CD4-positive, alpha-beta T cell (primary cell): ENCODE measurements at regions not wholly inside any gene's neighbourhood (a gene's known extent, or its start where the extent isn't known, plus 50 kb on each side); places are given as distances from the start of the nearest gene placed in this dataset.

Experiments
- ATAC-seq: fragments of 200-7000 bp; cut with Tn5 transposase; one replicate; pipeline ENCODE4 v1.10.0; 2022; ENCODE audit warnings: mild to moderate bottlenecking; ENCODE audit not compliant: poor library complexity
- CTCF ChIA-PET: fragments of 350-600 bp; sonication (Branson Sonifier 250); formaldehyde crosslinking; loops from one replicate; lab custom pipeline; 2021; ENCODE audit warnings: antibody characterized with exemption, inconsistent platforms; lab: Charles Lee
- POLR2A ChIA-PET: fragments of 350-600 bp; sonication (Branson Sonifier 250); formaldehyde crosslinking; loops from one replicate; lab custom pipeline; 2021; ENCODE audit warnings: antibody characterized with exemption, inconsistent platforms; lab: Charles Lee
- DNase-seq, 14 experiments: peaks; one replicate each; pipeline ENCODE4 v3.0.0-alpha.2; 2013 to 2020; ENCODE audit warnings: mixed read lengths in 2 of 14
- H3K27ac ChIP-seq, 2 donors: one replicate each; pipeline versions ENCODE4 v1.5.1 to v1.7.0; 2013; ENCODE audit warnings: low read length in 2 of 2, low read depth in 1 of 2, mild to moderate bottlenecking in 1 of 2
- H3K27me3 ChIP-seq, 2 experiments: 1 replicate in 1 of 2; 2 replicates in 1 of 2; pipeline versions ENCODE4 v1.6.1 to v1.7.0; 2013; ENCODE audit warnings: low read length in 2 of 2, control low read depth in 1 of 2, mild to moderate bottlenecking in 1 of 2, moderate library complexity in 1 of 2; ENCODE audit not compliant: insufficient read depth in 2 of 2, control insufficient read depth in 1 of 2
- H3K36me3 ChIP-seq: one replicate; pipeline ENCODE4 v1.6.1; 2013; ENCODE audit warnings: low read length, control low read depth; ENCODE audit not compliant: insufficient read depth
- H3K4me1 ChIP-seq: one replicate; pipeline ENCODE4 v1.6.1; 2013; ENCODE audit warnings: low read length, control low read depth; ENCODE audit not compliant: insufficient read depth
- H3K4me3 ChIP-seq: one replicate; pipeline ENCODE4 v1.5.1; 2013; ENCODE audit warnings: mild to moderate bottlenecking, low read length, moderate library complexity
- H3K9me3 ChIP-seq, 2 experiments: 1 replicate in 1 of 2; 2 replicates in 1 of 2; pipeline versions ENCODE4 v1.6.1 to v1.7.0; 2013; ENCODE audit warnings: low read length in 2 of 2, mild to moderate bottlenecking in 2 of 2, control low read depth in 1 of 2, moderate library complexity in 1 of 2; ENCODE audit not compliant: control insufficient read depth in 1 of 2, insufficient read depth in 1 of 2
- H3K27ac Mint-ChIP-seq: one replicate; pipeline ENCODE4 v1.8.0; 2020; ENCODE audit warnings: mixed read lengths
- H3K27me3 Mint-ChIP-seq: one replicate; pipeline ENCODE4 v1.8.0; 2021; ENCODE audit warnings: mixed read lengths
- H3K36me3 Mint-ChIP-seq: one replicate; pipeline ENCODE4 v1.8.0; 2021; ENCODE audit warnings: low read depth, mixed read lengths
- H3K4me1 Mint-ChIP-seq: one replicate; pipeline ENCODE4 v1.8.0; 2021; ENCODE audit warnings: low read depth, mixed read lengths
- H3K4me3 Mint-ChIP-seq: one replicate; pipeline ENCODE4 v1.8.0; 2020; ENCODE audit warnings: mild to moderate bottlenecking, mixed read lengths
- H3K9me3 Mint-ChIP-seq: one replicate; pipeline ENCODE4 v1.8.0; 2020; ENCODE audit warnings: mixed read lengths
- CTCF ChIP-seq: fragments of 200-600 bp; IDR thresholded peaks from one replicate; pipeline ENCODE4 v1.8.0; 2022; ENCODE audit warnings: antibody characterized with exemption, mild to moderate bottlenecking
- intact Hi-C, 2 experiments: fragments of 100-400 bp; cut with DNase I in 1 of 2; cut with micrococcal nuclease in 1 of 2; formaldehyde crosslinking; loops; one replicate each; pipeline versions ENCODE4 v1.15.1 to v1.9.0; 2023 to 2025; cut with DNase I, micrococcal nuclease

GRCh38 chr11:70908223-70908622, 344.2 kb downstream of the SHANK2 start:
- no peak for ATAC-seq
- Mint-ChIP-seq H3K4me3 (no peak overlapping the region), H3K36me3 (no peaks in the 10 kb centered on the region), H3K27me3 (peaks cover 22% of the 10 kb centered on the region), H3K9me3 (no peaks in the 10 kb centered on the region), H3K4me1 (no peaks in the 10 kb centered on the region), H3K27ac (no peak overlapping the region)
- Histone ChIP-seq H3K27me3 (peaks cover 2 to 4% of the 10 kb centered on the region in 2 experiments), H3K27ac (no peak overlapping the region), H3K4me1 (no peaks in the 10 kb centered on the region), H3K9me3 (peaks cover 0 to 26% of the 10 kb centered on the region in 2 experiments), H3K4me3 (no peak overlapping the region), H3K36me3 (no peaks in the 10 kb centered on the region)
- TF ChIP-seq CTCF = no peak
- intact Hi-C loops = no loop called here
- ChIA-PET CTCF (no interaction called here), POLR2A (no interaction called here)
- no peak for DNase-seq

- Histone ChIP-seq H3K4me3 (no peak overlapping the region), H3K9me3 (peaks cover 0 to 19% of the 10 kb centered on the region in 2 experiments), H3K36me3 (no peaks in the 10 kb centered on the region), H3K27ac (no peak overlapping the region), H3K27me3 (peaks cover 2 to 4% of the 10 kb centered on the region in 2 experiments), H3K4me1 (no peaks in the 10 kb centered on the region)
- POLR2A ChIA-PET = no interaction called here
- DNase-seq (no peak), ATAC-seq (no peak)
- intact Hi-C loops = no loop called here
- Mint-ChIP-seq H3K27ac (no peak overlapping the region), H3K27me3 (peaks cover 16% of the 10 kb centered on the region), H3K4me1 (no peaks in the 10 kb centered on the region), H3K36me3 (no peaks in the 10 kb centered on the region), H3K9me3 (no peaks in the 10 kb centered on the region), H3K4me3 (no peak overlapping the region)
- CTCF ChIA-PET = no interaction called here
- TF ChIP-seq CTCF = no peak
These were observed 341.5 kb downstream of the SHANK2 start for GRCh38 chr11:70910835-70911234.

GRCh38 chr11:70912226-70912840, 340.0 kb downstream of the SHANK2 start:
- Histone ChIP-seq H3K27me3 (peaks cover 4 to 5% of the 10 kb centered on the region in 2 experiments), H3K9me3 (peaks cover 0 to 6% of the 10 kb centered on the region in 2 experiments), H3K4me3 (no peak overlapping the region), H3K4me1 (no peaks in the 10 kb centered on the region), H3K27ac (no peak overlapping the region), H3K36me3 (no peaks in the 10 kb centered on the region)
- intact Hi-C loops = no loop called here
- DNase-seq (no peak), ATAC-seq (no peak)
- Mint-ChIP-seq H3K27ac (no peak overlapping the region), H3K27me3 (peaks cover 23% of the 10 kb centered on the region), H3K36me3 (no peaks in the 10 kb centered on the region), H3K4me1 (no peaks in the 10 kb centered on the region), H3K9me3 (no peaks in the 10 kb centered on the region), H3K4me3 (no peak overlapping the region)
- POLR2A ChIA-PET = no interaction called here
- CTCF ChIA-PET = no interaction called here
- TF ChIP-seq CTCF = no peak
